Parathyroid adenoma (tissue), 2 donors: ENCODE measurements at regions not wholly inside any gene's neighbourhood (a gene's known extent, or its start where the extent isn't known, plus 50 kb on each side); places are given as distances from the start of the nearest gene placed in this dataset.

Source experiments
- H2AFZ ChIP-seq: fragments of 300-600 bp; sonication (generic); one replicate; pipeline ENCODE4 v1.7.0; 2017; ENCODE audit warnings: antibody characterized with exemption, mild to moderate bottlenecking
- H3K27ac ChIP-seq: fragments of 300-600 bp; sonication (generic); one replicate; pipeline ENCODE4 v1.7.0; 2017
- H3K27me3 ChIP-seq: fragments of 300-600 bp; sonication (generic); one replicate; pipeline ENCODE4 v1.7.0; 2017; ENCODE audit warnings: low read length; ENCODE audit not compliant: control insufficient read depth, insufficient read depth
- H3K36me3 ChIP-seq: fragments of 300-600 bp; sonication (generic); one replicate; pipeline ENCODE4 v1.7.0; 2017; ENCODE audit warnings: low read length; ENCODE audit not compliant: control insufficient read depth, insufficient read depth
- H3K4me1 ChIP-seq: fragments of 300-600 bp; sonication (generic); one replicate; pipeline ENCODE4 v1.7.0; 2017; ENCODE audit warnings: control low read depth
- H3K4me2 ChIP-seq: fragments of 300-600 bp; sonication (generic); one replicate; pipeline ENCODE4 v1.7.0; 2017; ENCODE audit warnings: low read length
- H3K4me3 ChIP-seq: fragments of 300-600 bp; sonication (generic); one replicate; pipeline ENCODE4 v1.7.0; 2017; ENCODE audit warnings: low read depth, low read length
- H3K79me2 ChIP-seq: fragments of 300-600 bp; sonication (generic); one replicate; pipeline ENCODE4 v1.7.0; 2017; ENCODE audit warnings: control low read depth
- H3K9ac ChIP-seq: fragments of 300-600 bp; sonication (generic); one replicate; pipeline ENCODE4 v1.7.0; 2017; ENCODE audit warnings: mild to moderate bottlenecking
- H3K9me3 ChIP-seq: fragments of 300-600 bp; sonication (generic); one replicate; pipeline ENCODE4 v1.7.0; 2017; ENCODE audit warnings: low read length; ENCODE audit not compliant: control insufficient read depth
- CTCF ChIP-seq: fragments of 300-600 bp; sonication (generic); IDR thresholded peaks from one replicate; pipeline ENCODE4 v1.7.0; 2017; ENCODE audit warnings: antibody characterized with exemption, mild to moderate bottlenecking
- donor health status: primary hyperparathyroidism.

- Histone ChIP-seq H3K4me2 (no peak overlapping the region), H3K9me3 (no peaks in the 10 kb centered on the region), H2AFZ (no peak overlapping the region)
Measured at GRCh38 chr2:80930777-80931176, 626.2 kb upstream of the LRRTM1 start.

GRCh38 chr2:80926168-80926567 is 621.6 kb upstream of the LRRTM1 start:
- H2AFZ ChIP-seq: no peak overlapping the region
- no peaks in the 10 kb centered on the region for H3K4me1 ChIP-seq
- no peak for TF ChIP-seq CTCF
- H3K79me2 ChIP-seq: no peaks in the 10 kb centered on the region
- no peaks in the 10 kb centered on the region for H3K27me3 ChIP-seq
- H3K4me3 ChIP-seq: no peak overlapping the region
- no peaks in the 10 kb centered on the region for H3K36me3 ChIP-seq
- H3K9ac ChIP-seq: no peak overlapping the region
- no peak overlapping the region for H3K4me2 ChIP-seq
- no peak overlapping the region for H3K27ac ChIP-seq
- no peaks in the 10 kb centered on the region for H3K9me3 ChIP-seq

More at GRCh38 chr2:80930777-80931176, 626.2 kb upstream of the LRRTM1 start:
- H3K79me2 ChIP-seq: no peaks in the 10 kb centered on the region
- H3K4me1 ChIP-seq: no peaks in the 10 kb centered on the region
- no peak for TF ChIP-seq CTCF
- no peak overlapping the region for H3K27ac ChIP-seq
- no peak overlapping the region for H3K4me3 ChIP-seq
- no peaks in the 10 kb centered on the region for H3K27me3 ChIP-seq
- H3K36me3 ChIP-seq: no peaks in the 10 kb centered on the region
- H3K9ac ChIP-seq: no peak overlapping the region

GRCh38 chr2:80896576-80896975 is 592.0 kb upstream of the LRRTM1 start:
- no peak overlapping the region for H2AFZ ChIP-seq
- H3K27me3 ChIP-seq: no peaks in the 10 kb centered on the region
- H3K27ac ChIP-seq: no peak overlapping the region
- no peak overlapping the region for H3K4me3 ChIP-seq
- H3K4me1 ChIP-seq: no peaks in the 10 kb centered on the region
- no peak for TF ChIP-seq CTCF
- no peaks in the 10 kb centered on the region for H3K9me3 ChIP-seq
- H3K9ac ChIP-seq: no peak overlapping the region
- no peaks in the 10 kb centered on the region for H3K36me3 ChIP-seq
- H3K79me2 ChIP-seq: no peaks in the 10 kb centered on the region
- no peak overlapping the region for H3K4me2 ChIP-seq

GRCh38 chr2:80894486-80894885 is 589.9 kb upstream of the LRRTM1 start:
- H3K27ac ChIP-seq: no peak overlapping the region
- H3K4me2 ChIP-seq: no peak overlapping the region
- H3K79me2 ChIP-seq: no peaks in the 10 kb centered on the region
- H3K9me3 ChIP-seq: no peaks in the 10 kb centered on the region
- H3K9ac ChIP-seq: no peak overlapping the region
- no peak overlapping the region for H3K4me3 ChIP-seq
- no peaks in the 10 kb centered on the region for H3K36me3 ChIP-seq
- no peak overlapping the region for H2AFZ ChIP-seq
- no peaks in the 10 kb centered on the region for H3K4me1 ChIP-seq
- no peaks in the 10 kb centered on the region for H3K27me3 ChIP-seq
- TF ChIP-seq CTCF: no peak

GRCh38 chr2:80893711-80894110 is 589.2 kb upstream of the LRRTM1 start:
- no peak overlapping the region for H3K4me2 ChIP-seq
- H3K4me3 ChIP-seq: no peak overlapping the region
- H3K36me3 ChIP-seq: no peaks in the 10 kb centered on the region
- no peak overlapping the region for H3K9ac ChIP-seq
- no peak overlapping the region for H2AFZ ChIP-seq
- H3K27me3 ChIP-seq: no peaks in the 10 kb centered on the region
- H3K27ac ChIP-seq: no peak overlapping the region
- TF ChIP-seq CTCF: no peak
- H3K79me2 ChIP-seq: no peaks in the 10 kb centered on the region
- H3K9me3 ChIP-seq: no peaks in the 10 kb centered on the region
- H3K4me1 ChIP-seq: no peaks in the 10 kb centered on the region
